ENCODE measurements at regions not wholly inside any gene's neighbourhood (a gene's known extent, or its start where the extent isn't known, plus 50 kb on each side); places are given as distances from the start of the nearest gene placed in this dataset.

DNA sequence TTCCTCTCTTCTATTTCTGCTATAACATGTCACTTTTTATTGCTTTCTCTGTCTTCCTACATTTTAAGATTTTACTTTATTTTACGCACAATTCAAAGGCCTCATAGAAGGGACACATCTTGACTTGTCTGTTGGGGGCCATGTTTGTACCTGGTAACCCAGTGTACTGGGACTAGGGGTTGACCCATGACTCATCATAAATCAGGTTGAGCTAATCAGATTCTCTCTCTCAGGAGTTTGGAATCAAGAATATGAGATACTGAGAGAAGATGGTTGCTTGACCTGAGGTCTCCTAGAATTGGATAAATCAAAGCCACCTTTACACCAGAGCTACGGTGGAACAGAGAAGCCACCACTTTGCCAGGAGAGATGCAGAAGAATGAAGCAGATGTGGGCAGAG, 153.0 kb downstream of the UXS1 start:
- Histone ChIP-seq H3K27me3 (ENCODE audit: control insufficient read depth in 1 of 2, insufficient read depth in 2 of 2, low read length in 2 of 2) (no peaks in the 10 kb centered on the region), H3K36me3 (ENCODE audit: insufficient read depth, low read length) (no peaks in the 10 kb centered on the region), H3K4me3 (ENCODE audit: low read depth in 1 of 2, low read length in 2 of 2) (no peak overlapping the region), H3K27ac (ENCODE audit: low read depth, low read length) (no peak overlapping the region), H3K4me1 (ENCODE audit: insufficient read depth, low read length) (peaks cover 45% of the 10 kb centered on the region), H3K9ac (ENCODE audit: low read length) (no peak overlapping the region), H3K9me3 (ENCODE audit: low read length) (no peaks in the 10 kb centered on the region)

DNA sequence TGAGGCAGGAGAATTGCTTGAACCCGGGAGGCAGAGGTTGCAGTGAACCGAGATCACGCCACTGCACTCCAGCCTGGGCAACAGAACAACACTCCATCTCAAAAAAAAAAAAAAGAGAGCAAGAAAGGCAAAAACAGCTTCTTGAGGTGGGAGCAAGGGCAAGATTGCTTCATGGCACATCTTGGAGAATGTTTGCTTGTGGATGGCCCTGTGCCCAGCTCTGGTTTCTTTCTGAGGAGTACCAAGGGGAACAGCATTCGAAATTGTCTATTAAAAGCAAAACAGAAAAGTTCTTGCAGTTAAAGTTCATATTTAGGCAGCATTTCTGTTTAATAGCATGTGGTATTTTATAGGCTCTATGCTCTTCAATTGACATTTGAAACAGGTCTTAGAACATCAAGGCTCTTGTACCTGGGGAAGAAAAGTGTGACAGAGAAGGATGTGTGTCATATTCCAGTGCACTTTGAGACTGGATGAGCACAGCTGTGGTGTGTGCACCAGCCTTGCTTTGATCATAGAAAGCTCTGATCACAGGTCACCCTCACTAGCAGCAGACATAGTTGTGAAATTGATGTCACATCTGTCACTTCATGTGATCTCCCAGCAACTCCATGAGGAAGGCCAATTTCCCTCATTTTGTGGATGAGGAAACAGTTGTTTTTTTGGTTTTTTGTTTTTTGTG, 154.3 kb downstream of the UXS1 start:
- H3K4me1 ChIP-seq (ENCODE audit: insufficient read depth, low read length): peaks cover 45% of the 10 kb centered on the region
- H3K36me3 ChIP-seq (ENCODE audit: insufficient read depth, low read length): no peaks in the 10 kb centered on the region
- no peak overlapping the region for H3K4me3 ChIP-seq (ENCODE audit: low read depth in 1 of 2, low read length in 2 of 2)
- no peak overlapping the region for H3K9ac ChIP-seq (ENCODE audit: low read length)
- H3K27me3 ChIP-seq (ENCODE audit: control insufficient read depth in 1 of 2, insufficient read depth in 2 of 2, low read length in 2 of 2): no peaks in the 10 kb centered on the region
- H3K27ac ChIP-seq (ENCODE audit: low read depth, low read length): no peak overlapping the region
- H3K9me3 ChIP-seq (ENCODE audit: low read length): no peaks in the 10 kb centered on the region

DNA sequence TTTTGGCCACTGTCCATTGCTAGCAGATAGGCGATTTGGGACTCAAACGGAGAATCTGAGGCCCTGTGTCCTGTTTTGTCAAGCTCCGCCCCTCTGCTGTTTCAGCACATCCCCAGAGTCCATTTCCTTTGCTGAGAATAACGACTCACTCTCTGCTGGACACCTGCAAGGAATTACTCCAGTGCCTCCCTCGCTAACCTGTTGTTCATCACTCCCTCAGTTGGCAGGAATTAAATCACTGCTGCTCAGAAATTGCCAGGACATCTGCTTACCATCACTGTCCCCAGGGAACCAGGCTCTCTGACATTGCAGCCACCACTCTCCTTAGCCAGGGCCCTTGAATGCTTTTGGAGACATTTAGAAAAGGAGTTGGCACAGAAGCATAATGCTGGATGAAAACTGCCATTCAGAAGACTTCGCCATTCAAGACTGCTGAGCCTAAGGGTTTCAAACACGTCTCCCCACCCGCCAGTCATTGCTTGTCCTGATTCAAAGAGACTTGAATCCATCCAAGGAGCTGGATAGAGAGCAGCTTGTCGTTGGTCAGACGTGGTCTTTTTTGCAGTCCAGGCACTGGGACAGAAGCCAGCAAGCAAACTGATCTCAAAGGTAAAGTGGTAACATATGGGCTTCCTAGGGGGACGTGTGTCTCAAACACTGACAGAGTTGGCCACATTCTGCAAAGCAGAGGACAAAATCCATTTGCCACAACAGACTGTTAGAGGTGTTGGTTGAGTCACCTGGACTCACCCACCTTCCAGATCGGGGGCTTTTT, 155.3 kb downstream of the UXS1 start:
- Histone ChIP-seq H3K9me3 (ENCODE audit: low read length) (no peaks in the 10 kb centered on the region), H3K9ac (ENCODE audit: low read length) (no peak overlapping the region), H3K27ac (ENCODE audit: low read depth, low read length) (no peak overlapping the region), H3K27me3 (ENCODE audit: control insufficient read depth in 1 of 2, insufficient read depth in 2 of 2, low read length in 2 of 2) (no peaks in the 10 kb centered on the region), H3K36me3 (ENCODE audit: insufficient read depth, low read length) (no peaks in the 10 kb centered on the region), H3K4me1 (ENCODE audit: insufficient read depth, low read length) (peaks cover 35% of the 10 kb centered on the region), H3K4me3 (ENCODE audit: low read depth in 1 of 2, low read length in 2 of 2) (no peak overlapping the region)

DNA sequence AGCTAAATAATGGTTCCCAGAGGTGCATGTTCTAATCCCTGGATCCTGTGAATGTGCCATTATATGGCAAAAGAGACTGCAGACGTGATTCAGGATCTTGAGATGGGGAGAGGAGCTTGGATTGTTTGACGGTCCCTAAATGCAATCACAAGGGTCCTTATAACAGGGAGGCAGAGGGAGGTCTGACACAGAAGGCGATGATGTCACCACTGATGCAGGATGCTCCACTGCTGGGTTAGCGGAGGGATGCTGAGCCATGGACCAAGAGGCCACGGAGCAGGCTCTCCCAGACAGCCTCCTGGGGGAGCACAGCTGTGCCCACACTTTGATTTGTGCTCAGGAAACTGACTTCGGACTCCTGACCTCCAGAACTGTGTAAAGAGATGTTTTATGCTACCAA, 156.2 kb downstream of the UXS1 start:
- Histone ChIP-seq H3K9me3 (ENCODE audit: low read length) (no peaks in the 10 kb centered on the region), H3K4me1 (ENCODE audit: insufficient read depth, low read length) (peaks cover 27% of the 10 kb centered on the region), H3K36me3 (ENCODE audit: insufficient read depth, low read length) (no peaks in the 10 kb centered on the region), H3K27ac (ENCODE audit: low read depth, low read length) (no peak overlapping the region), H3K9ac (ENCODE audit: low read length) (no peak overlapping the region), H3K27me3 (ENCODE audit: control insufficient read depth in 1 of 2, insufficient read depth in 2 of 2, low read length in 2 of 2) (no peaks in the 10 kb centered on the region), H3K4me3 (ENCODE audit: low read depth in 1 of 2, low read length in 2 of 2) (no peak overlapping the region)

DNA sequence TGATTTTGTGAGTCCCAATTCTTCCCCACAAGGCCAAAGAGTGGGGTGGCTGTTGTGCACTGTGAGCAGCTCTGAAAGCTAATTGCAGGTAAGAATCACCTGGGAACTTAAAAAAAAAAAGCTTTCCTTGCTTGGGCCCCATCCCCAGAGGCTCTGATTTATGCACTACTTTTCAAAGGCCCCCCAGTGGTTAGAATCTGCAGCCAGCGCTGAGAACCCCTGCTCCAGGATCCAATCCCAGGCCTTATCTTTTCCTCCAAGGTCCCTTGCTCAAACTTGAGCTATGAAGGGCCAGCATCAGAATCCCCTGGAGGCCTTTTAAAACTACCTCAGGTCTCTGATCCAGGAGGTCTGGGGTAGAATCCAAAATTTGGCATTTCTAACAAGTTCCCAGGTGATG, 156.8 kb downstream of the UXS1 start:
- H3K9ac ChIP-seq (ENCODE audit: low read length): no peak overlapping the region
- no peaks in the 10 kb centered on the region for H3K9me3 ChIP-seq (ENCODE audit: low read length)
- no peaks in the 10 kb centered on the region for H3K36me3 ChIP-seq (ENCODE audit: insufficient read depth, low read length)

DNA sequence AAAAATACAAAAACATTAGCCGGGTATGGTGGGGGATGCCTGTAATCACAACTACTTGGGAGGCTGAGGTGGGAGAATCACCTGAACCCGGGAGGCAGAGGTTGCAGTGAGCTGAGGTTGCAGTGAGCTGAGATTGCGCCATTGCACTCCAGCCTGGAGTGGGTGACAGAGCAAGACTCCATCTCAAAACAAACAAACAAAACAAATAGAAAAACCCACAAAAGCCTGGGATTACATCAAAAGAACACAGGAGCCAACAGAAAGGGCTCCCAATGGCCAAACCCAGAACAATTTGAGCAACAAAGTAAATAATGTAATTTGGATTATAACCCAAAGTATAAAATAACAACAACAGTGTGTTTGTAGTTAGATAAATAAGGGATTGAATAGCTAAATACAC, 159.8 kb downstream of the UXS1 start:
- no peak overlapping the region for H3K9ac ChIP-seq (ENCODE audit: low read length)
- H3K27me3 ChIP-seq (ENCODE audit: control insufficient read depth in 1 of 2, insufficient read depth in 2 of 2, low read length in 2 of 2): no peaks in the 10 kb centered on the region
- no peak overlapping the region for H3K27ac ChIP-seq (ENCODE audit: low read depth, low read length)
- H3K4me1 ChIP-seq (ENCODE audit: insufficient read depth, low read length): peaks cover 39% of the 10 kb centered on the region
- no peaks in the 10 kb centered on the region for H3K36me3 ChIP-seq (ENCODE audit: insufficient read depth, low read length)
- no peaks in the 10 kb centered on the region for H3K9me3 ChIP-seq (ENCODE audit: low read length)
- no peak overlapping the region for H3K4me3 ChIP-seq (ENCODE audit: low read depth in 1 of 2, low read length in 2 of 2)

More for the DNA sequence above, 156.8 kb downstream of the UXS1 start:
- Histone ChIP-seq H3K27me3 (ENCODE audit: control insufficient read depth in 1 of 2, insufficient read depth in 2 of 2, low read length in 2 of 2) (no peaks in the 10 kb centered on the region), H3K4me1 (ENCODE audit: insufficient read depth, low read length) (peaks cover 22% of the 10 kb centered on the region), H3K27ac (ENCODE audit: low read depth, low read length) (no peak overlapping the region), H3K4me3 (ENCODE audit: low read depth in 1 of 2, low read length in 2 of 2) (no peak overlapping the region)

DNA sequence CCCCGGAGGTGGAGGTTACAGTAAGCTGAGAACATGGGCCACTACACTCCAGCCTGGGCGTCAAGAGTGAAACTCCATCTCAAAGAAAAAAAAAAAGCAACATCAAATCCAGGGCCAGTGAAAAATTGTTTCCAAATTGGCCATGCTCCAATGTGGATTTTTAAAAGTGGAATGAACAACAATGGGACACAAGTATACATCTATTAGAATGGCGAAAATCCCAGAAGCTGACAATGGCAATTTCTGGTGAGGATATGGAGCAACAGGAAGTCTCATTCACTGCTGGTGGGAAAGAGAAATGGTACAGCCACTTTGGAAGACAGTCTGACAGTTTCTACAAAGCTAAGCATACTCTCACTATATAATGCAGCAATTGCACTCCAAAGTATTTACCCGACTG, 161.4 kb downstream of the UXS1 start:
- Histone ChIP-seq H3K4me3 (ENCODE audit: low read depth in 1 of 2, low read length in 2 of 2) (no peak overlapping the region), H3K9me3 (ENCODE audit: low read length) (no peaks in the 10 kb centered on the region), H3K4me1 (ENCODE audit: insufficient read depth, low read length) (peaks cover 25% of the 10 kb centered on the region), H3K36me3 (ENCODE audit: insufficient read depth, low read length) (no peaks in the 10 kb centered on the region), H3K27me3 (ENCODE audit: control insufficient read depth in 1 of 2, insufficient read depth in 2 of 2, low read length in 2 of 2) (no peaks in the 10 kb centered on the region), H3K27ac (ENCODE audit: low read depth, low read length) (no peak overlapping the region), H3K9ac (ENCODE audit: low read length) (no peak overlapping the region)

DNA sequence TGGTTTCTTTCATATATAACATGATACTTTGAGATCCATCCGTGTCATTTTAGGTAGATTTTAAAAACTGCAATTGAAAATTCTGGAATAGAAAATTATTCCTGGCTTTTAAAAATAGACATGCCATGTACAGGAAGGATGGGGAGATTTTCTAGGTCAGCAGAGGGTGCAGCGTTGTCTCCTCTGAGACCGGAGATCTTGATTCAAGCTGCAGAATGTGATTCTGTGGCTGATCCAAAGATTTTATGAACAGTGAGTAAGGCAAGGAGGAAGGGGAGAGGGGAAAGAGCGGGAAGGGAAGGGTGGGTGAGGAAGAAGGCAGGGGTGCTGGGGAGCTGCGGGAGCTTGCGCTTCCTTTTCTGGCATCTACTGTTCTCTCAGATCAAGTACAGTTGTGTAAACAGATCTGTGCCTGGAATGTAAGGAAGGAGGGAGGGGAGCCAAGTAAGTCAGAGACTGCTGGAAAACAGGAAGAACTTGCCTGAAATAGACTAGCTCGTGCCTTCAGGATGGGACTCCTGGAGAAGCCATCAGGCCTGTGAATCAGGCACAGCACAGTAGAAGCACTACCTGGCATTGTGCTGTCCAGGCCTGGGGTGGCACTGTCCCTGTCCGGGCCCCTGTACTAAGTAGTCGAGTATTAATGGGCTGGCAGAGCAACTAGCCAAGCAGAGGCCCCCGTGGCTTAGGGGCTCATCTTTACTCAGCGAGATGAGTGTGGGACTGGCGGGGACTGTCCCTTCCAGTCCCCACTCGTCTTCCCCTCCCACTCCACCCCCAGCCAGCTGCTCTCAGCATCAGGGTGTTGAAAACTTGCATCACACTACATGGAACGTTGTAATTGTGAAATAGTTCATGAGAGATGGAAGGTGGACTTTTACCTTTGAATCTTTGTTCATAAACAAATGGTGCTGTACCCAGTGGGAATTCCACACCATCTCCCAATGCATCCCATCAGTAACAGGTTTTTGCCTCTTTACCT, 163.5 kb downstream of the UXS1 start:
- H3K36me3 ChIP-seq (ENCODE audit: insufficient read depth, low read length): no peaks in the 10 kb centered on the region
- H3K4me3 ChIP-seq (ENCODE audit: low read depth in 1 of 2, low read length in 2 of 2): peak overlapping the region in 1 of 2 donors; percentile 5
- H3K4me1 ChIP-seq (ENCODE audit: insufficient read depth, low read length): peaks cover 33% of the 10 kb centered on the region
- H3K27ac ChIP-seq (ENCODE audit: low read depth, low read length): peak overlapping the region; percentile 68
- H3K9ac ChIP-seq (ENCODE audit: low read length): no peak overlapping the region
- H3K27me3 ChIP-seq (ENCODE audit: control insufficient read depth in 1 of 2, insufficient read depth in 2 of 2, low read length in 2 of 2): no peaks in the 10 kb centered on the region
- no peaks in the 10 kb centered on the region for H3K9me3 ChIP-seq (ENCODE audit: low read length)

DNA sequence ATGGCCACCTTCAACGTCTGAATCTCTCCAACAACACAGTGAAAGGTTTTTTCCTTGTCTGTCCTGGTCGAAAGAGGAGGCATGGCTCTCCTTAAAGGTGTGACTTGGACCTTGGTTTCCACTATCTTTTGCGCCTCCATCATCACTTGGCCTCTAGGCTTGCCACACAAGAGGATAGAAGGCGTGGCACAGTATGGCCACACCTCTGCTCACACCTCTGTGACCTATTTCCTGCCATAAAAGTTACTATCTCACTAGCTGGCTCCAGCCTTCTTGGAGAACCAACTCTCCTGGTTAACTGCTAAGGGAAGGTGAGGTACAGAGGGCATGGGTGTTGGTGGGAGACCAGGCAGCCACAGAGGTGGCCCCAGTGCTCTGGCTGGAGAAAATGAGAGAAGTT, 165.9 kb downstream of the UXS1 start:
- Histone ChIP-seq H3K9me3 (ENCODE audit: low read length) (no peaks in the 10 kb centered on the region), H3K27ac (ENCODE audit: low read depth, low read length) (no peak overlapping the region), H3K36me3 (ENCODE audit: insufficient read depth, low read length) (no peaks in the 10 kb centered on the region), H3K27me3 (ENCODE audit: control insufficient read depth in 1 of 2, insufficient read depth in 2 of 2, low read length in 2 of 2) (no peaks in the 10 kb centered on the region), H3K9ac (ENCODE audit: low read length) (no peak overlapping the region), H3K4me3 (ENCODE audit: low read depth in 1 of 2, low read length in 2 of 2) (no peak overlapping the region), H3K4me1 (ENCODE audit: insufficient read depth, low read length) (peaks cover 33% of the 10 kb centered on the region)

DNA sequence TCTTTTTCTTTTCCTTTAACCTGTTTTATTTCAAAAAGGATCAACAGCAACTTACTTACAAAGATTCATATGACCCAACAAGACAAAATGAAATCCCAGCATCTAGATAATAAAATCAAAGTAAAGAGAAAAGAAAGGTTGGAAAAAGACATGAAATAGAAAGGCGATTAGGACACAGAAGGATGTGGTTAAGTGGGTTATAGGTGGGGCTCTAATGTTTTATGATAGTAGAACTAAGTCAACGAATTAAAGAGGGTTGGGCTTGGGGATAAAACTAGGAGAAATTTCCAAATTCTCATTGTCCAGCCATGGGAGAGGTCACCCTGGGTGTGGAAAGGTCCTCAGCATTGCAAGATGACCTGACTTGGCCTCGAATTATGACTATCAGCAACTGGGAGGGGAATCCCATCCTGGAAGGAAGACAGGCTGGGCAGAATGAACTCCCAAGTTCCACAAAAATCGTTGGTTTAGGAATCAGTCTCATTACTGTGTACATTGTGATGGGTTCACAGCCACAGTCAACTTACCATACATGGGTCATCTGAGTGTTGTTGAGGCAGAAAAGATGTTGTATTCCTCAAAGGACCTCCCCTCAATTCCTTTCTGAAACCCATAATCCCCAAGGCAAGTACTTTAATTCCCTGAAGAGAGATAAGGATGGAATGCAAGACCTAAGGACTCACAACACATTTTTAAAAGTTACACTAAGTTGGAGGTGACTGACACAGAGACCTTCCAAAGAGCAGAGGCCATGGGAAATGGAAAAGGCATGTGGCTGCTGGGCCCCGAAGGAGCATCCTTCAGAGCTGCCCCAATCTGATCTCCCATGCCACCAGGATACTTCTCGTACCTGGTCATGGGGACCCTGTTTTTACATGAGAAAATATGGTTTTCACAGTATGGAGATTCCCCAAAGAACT, 167.6 kb downstream of the UXS1 start:
- Histone ChIP-seq H3K9ac (ENCODE audit: low read length) (no peak overlapping the region), H3K4me3 (ENCODE audit: low read depth in 1 of 2, low read length in 2 of 2) (no peak overlapping the region), H3K27me3 (ENCODE audit: control insufficient read depth in 1 of 2, insufficient read depth in 2 of 2, low read length in 2 of 2) (no peaks in the 10 kb centered on the region), H3K4me1 (ENCODE audit: insufficient read depth, low read length) (peaks cover 41% of the 10 kb centered on the region), H3K9me3 (ENCODE audit: low read length) (no peaks in the 10 kb centered on the region), H3K36me3 (ENCODE audit: insufficient read depth, low read length) (no peaks in the 10 kb centered on the region), H3K27ac (ENCODE audit: low read depth, low read length) (no peak overlapping the region)

All from muscle layer of colon (tissue), 2 donors.